Liver (tissue), 7 donors: ENCODE measurements at regions not wholly inside any gene's neighbourhood (a gene's known extent, or its start where the extent isn't known, plus 50 kb on each side); places are given as distances from the start of the nearest gene placed in this dataset.

Experiments
- DNase-seq: peaks from one replicate; pipeline ENCODE4 v3.0.0-alpha.2; 2017; ENCODE audit warnings: low spot score
- H3K27ac ChIP-seq, 2 donors: one replicate each; pipeline ENCODE4 v1.7.0; 2013; ENCODE audit warnings: inconsistent platforms in 2 of 2, low read length in 2 of 2, control low read depth in 1 of 2, low read depth in 1 of 2, mild to moderate bottlenecking in 1 of 2
- H3K27me3 ChIP-seq, 4 donors: one replicate each; pipeline versions ENCODE4 v1.6.1 to v1.7.0; 2013; ENCODE audit warnings: low read length in 3 of 4, inconsistent platforms in 1 of 4, mild to moderate bottlenecking in 1 of 4, moderate library complexity in 1 of 4; ENCODE audit not compliant: control insufficient read depth in 4 of 4, insufficient read depth in 4 of 4
- H3K36me3 ChIP-seq, 4 donors: one replicate each; pipeline versions ENCODE4 v1.6.1 to v1.7.0; 2013; ENCODE audit warnings: low read length in 3 of 4, mild to moderate bottlenecking in 3 of 4, low read depth in 1 of 4, moderate library complexity in 1 of 4; ENCODE audit not compliant: control insufficient read depth in 4 of 4, insufficient read depth in 3 of 4
- H3K4me1 ChIP-seq, 4 donors: one replicate each; pipeline versions ENCODE4 v1.6.1 to v1.7.0; 2013; ENCODE audit warnings: low read length in 3 of 4, mild to moderate bottlenecking in 3 of 4, moderate library complexity in 1 of 4; ENCODE audit not compliant: control insufficient read depth in 4 of 4, insufficient read depth in 4 of 4
- H3K4me3 ChIP-seq, 3 donors: one replicate each; pipeline versions ENCODE4 v1.6.1 to v1.7.0; 2013; ENCODE audit warnings: low read length in 3 of 3, control low read depth in 1 of 3, low read depth in 1 of 3, mild to moderate bottlenecking in 1 of 3
- H3K9ac ChIP-seq, 2 donors: one replicate each; pipeline ENCODE4 v1.7.0; 2013; ENCODE audit warnings: low read length in 2 of 2, mild to moderate bottlenecking in 2 of 2, moderate library complexity in 2 of 2, control low read depth in 1 of 2, low read depth in 1 of 2
- H3K9me3 ChIP-seq, 4 donors: one replicate each; pipeline versions ENCODE4 v1.6.1 to v1.7.0; 2013; ENCODE audit warnings: low read length in 3 of 4; ENCODE audit not compliant: control insufficient read depth in 4 of 4
- FOXA1 ChIP-seq: IDR thresholded peaks from 2 replicates; pipeline ENCODE4 v1.6.1; 2016; ENCODE audit warnings: antibody characterized with exemption
- GABPA ChIP-seq, 2 donors: IDR thresholded peaks in 1 of 2; conservative IDR thresholded peaks in 1 of 2; 2 replicates each; pipeline ENCODE4 v1.6.1; 2016; ENCODE audit warnings: antibody characterized with exemption in 2 of 2, mild to moderate bottlenecking in 1 of 2, moderate library complexity in 1 of 2
- HNF4A ChIP-seq, 2 donors: conservative IDR thresholded peaks; 2 replicates each; pipeline ENCODE4 v1.6.1; 2016; ENCODE audit warnings: antibody characterized with exemption in 2 of 2, mild to moderate bottlenecking in 2 of 2
- HNF4G ChIP-seq: IDR thresholded peaks from 2 replicates; pipeline ENCODE4 v1.6.1; 2016; ENCODE audit warnings: antibody characterized with exemption
- JUND ChIP-seq, 2 donors: IDR thresholded peaks; 2 replicates each; pipeline ENCODE4 v1.6.1; 2016; ENCODE audit warnings: antibody characterized with exemption in 2 of 2
- NR2F2 ChIP-seq: IDR thresholded peaks from 2 replicates; pipeline ENCODE4 v1.6.1; 2016; ENCODE audit warnings: antibody characterized with exemption
- RAD21 ChIP-seq, 2 donors: IDR thresholded peaks; 2 replicates each; pipeline ENCODE4 v1.6.1; 2016; ENCODE audit warnings: antibody characterized with exemption in 2 of 2, mild to moderate bottlenecking in 2 of 2
- RXRA ChIP-seq, 2 donors: IDR thresholded peaks; 2 replicates each; pipeline ENCODE4 v1.6.1; 2017 to 2018; ENCODE audit warnings: antibody characterized with exemption in 2 of 2, mild to moderate bottlenecking in 1 of 2
- YY1 ChIP-seq: IDR thresholded peaks from 2 replicates; pipeline ENCODE4 v1.6.1; 2016; ENCODE audit warnings: antibody characterized with exemption, mild to moderate bottlenecking
- WGBS: extraction: QIAGEN DNeasy Blood & Tissue Kit; methylation state at CpG from one replicate; pipeline ENCODE4 v1.1.7; 2013; 5-methylcytosine and 5-hydroxymethylcytosine counted together
- TF ChIP-seq, protein P1 (sequence below): IDR thresholded peaks from 2 replicates; pipeline ENCODE4 v1.6.1; 2016; ENCODE audit warnings: antibody characterized with exemption
- TF ChIP-seq, protein P2 (sequence below): IDR thresholded peaks from 2 replicates; pipeline ENCODE4 v1.6.1; 2016; ENCODE audit warnings: antibody characterized with exemption
- TF ChIP-seq, protein P3 (sequence below): IDR thresholded peaks from 2 replicates; pipeline ENCODE4 v1.6.1; 2016; ENCODE audit warnings: antibody characterized with exemption
- donor health status: healthy.
- donor health status: healthy.
- donor health status: healthy.
- donor health status: healthy.

DNA sequence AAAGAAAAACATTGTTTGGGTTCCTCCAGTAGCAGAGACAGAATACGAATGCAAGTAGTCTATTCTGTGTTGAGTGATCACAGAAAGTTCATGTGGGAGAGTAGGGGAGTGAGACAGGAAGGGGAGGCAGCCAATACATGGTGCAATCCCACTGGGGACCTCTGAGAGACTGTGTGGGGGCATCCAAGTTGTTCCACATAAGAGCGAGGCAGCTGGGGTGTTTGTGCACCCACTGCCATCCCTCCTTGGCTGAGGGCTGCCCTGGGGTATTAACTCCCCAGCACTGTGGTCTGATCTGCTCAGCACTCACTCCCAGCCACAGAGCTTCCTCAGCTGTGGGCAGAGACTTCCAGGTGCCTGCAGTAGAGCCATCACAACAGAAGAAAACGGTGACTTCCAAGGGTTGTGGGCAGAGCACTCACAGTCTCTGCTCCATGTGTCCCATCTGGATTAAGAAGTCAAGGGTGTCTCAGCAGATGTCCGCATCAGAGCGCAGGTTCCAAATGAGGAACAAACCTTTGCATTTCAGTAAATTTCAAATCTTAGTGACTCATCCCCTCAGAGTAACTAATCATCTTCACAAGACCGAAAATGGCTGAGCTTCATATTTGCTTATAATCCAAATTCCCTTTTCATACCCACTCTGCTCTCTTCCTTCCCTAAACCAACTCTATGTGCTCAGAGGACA is 101.9 kb upstream of the NAA20 start:
- Histone ChIP-seq H3K9ac (no peak overlapping the region), H3K27me3 (no peaks in the 10 kb centered on the region), H3K4me1 (no peaks in the 10 kb centered on the region), H3K27ac (no peak overlapping the region), H3K9me3 (no peaks in the 10 kb centered on the region), H3K36me3 (no peaks in the 10 kb centered on the region), H3K4me3 (no peak overlapping the region)
- WGBS, result 78% methylated on average over 6 of the region's 6 CpGs
- DNase-seq, result no peak
- TF ChIP-seq RXRA (IDR thresholded peaks at IDR 0.05) (no peak), YY1 (no peak), HNF4A (conservative IDR thresholded peaks at IDR 0.05) (no peak), HNF4G (no peak), FOXA1 (no peak), NR2F2 (no peak)
- TF ChIP-seq, protein P1, sequence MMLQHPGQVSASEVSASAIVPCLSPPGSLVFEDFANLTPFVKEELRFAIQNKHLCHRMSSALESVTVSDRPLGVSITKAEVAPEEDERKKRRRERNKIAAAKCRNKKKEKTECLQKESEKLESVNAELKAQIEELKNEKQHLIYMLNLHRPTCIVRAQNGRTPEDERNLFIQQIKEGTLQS, result no peak
- TF ChIP-seq, protein P2, sequence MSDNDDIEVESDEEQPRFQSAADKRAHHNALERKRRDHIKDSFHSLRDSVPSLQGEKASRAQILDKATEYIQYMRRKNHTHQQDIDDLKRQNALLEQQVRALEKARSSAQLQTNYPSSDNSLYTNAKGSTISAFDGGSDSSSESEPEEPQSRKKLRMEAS, result no peak

DNA sequence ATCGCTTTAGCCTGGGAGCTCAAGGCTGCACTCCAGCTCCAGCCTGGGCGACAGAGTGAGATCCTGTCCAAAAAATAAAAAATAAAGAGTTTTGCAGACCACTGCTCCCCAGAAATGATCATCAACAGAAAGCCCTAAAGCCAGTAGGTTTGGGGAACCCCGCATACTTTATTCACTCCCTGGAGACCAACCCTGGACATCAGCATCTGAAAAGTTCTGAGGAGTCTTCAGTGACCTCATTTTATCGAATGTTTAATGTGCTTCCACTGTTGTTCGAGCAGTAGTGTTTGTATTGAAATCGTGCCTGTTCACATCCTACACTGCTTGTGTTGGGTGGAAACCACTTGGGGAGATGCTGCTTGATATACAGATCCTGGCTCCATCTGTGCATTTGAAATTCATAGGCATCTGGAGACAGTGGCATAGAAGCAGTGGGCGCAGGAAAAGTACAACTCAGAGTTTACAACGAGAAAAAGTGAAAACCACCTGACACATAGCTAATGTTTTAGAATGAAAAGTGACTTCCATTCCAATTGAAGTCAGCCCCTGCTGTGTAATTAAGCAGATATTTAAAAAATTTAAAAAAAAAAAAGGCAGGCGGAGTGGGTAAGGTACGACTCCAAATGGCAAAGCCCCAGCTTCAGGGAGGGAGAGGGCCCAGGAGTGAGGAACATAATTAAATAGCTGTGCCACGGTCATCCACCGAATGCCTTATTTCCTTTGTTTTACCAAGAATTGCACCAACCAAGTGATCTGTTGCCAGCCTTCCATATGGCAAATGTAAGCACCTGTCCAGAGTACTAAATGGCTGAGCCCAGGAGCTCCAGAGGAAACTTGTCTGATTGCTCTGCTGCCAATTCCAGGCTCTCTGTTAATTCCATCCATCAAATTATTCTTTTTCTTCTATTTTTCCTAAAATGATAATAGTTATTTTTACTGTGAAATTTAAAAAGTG is 100.4 kb upstream of the NAA20 start:
- no peak for DNase-seq
- Histone ChIP-seq H3K9ac (no peak overlapping the region), H3K9me3 (no peaks in the 10 kb centered on the region), H3K27me3 (no peaks in the 10 kb centered on the region), H3K4me1 (peaks cover 0 to 8% (median 2%) of the 10 kb centered on the region in 4 donors), H3K4me3 (no peak overlapping the region), H3K27ac (no peak overlapping the region), H3K36me3 (no peaks in the 10 kb centered on the region)
- TF ChIP-seq RAD21 (IDR thresholded peaks at IDR 0.05) (no peak), GABPA (IDR thresholded peaks at IDR 0.05 in 1 of 2, conservative IDR thresholded peaks at IDR 0.05 in 1 of 2) (no peak), RXRA (IDR thresholded peaks at IDR 0.05) (no peak), JUND (IDR thresholded peaks at IDR 0.05) (no peak)
- 89% methylated on average over 12 of the region's 12 CpGs for WGBS

DNA sequence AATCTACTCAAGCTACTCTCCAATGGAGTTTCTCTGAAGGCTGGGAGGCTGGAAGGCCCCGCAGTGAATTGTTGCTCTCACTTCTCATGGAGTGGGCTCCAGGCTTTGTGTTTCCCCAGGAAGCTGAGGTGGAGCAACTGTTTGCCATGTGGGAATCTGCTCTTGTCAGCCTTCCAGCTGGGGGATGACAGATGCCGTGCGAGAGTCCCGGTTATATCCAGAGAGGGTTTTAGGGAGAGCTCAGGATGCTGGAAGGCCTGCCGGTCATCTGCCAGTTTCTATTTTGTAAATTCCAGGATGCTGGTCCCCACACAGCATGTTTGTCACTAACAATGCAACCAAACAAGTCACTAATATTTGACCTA is 98.2 kb upstream of the NAA20 start:
- H3K9ac ChIP-seq, result no peak overlapping the region
- no peak overlapping the region for H3K4me3 ChIP-seq
- H3K27ac ChIP-seq, result no peak overlapping the region
- H3K36me3 ChIP-seq, result no peaks in the 10 kb centered on the region
- H3K9me3 ChIP-seq, result no peaks in the 10 kb centered on the region
- no peak for DNase-seq
- 84% methylated on average over 5 of the region's 5 CpGs for WGBS
- TF ChIP-seq, protein P1, result no peak
- TF ChIP-seq, protein P3, sequence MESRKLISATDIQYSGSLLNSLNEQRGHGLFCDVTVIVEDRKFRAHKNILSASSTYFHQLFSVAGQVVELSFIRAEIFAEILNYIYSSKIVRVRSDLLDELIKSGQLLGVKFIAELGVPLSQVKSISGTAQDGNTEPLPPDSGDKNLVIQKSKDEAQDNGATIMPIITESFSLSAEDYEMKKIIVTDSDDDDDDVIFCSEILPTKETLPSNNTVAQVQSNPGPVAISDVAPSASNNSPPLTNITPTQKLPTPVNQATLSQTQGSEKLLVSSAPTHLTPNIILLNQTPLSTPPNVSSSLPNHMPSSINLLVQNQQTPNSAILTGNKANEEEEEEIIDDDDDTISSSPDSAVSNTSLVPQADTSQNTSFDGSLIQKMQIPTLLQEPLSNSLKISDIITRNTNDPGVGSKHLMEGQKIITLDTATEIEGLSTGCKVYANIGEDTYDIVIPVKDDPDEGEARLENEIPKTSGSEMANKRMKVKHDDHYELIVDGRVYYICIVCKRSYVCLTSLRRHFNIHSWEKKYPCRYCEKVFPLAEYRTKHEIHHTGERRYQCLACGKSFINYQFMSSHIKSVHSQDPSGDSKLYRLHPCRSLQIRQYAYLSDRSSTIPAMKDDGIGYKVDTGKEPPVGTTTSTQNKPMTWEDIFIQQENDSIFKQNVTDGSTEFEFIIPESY, result no peak
- no peak for TF ChIP-seq HNF4G
- peaks cover 0 to 8% (median 4%) of the 10 kb centered on the region in 4 donors for H3K4me1 ChIP-seq
- H3K27me3 ChIP-seq, result no peaks in the 10 kb centered on the region
